ENCODE measurements at regions not wholly inside any gene's neighbourhood (a gene's known extent, or its start where the extent isn't known, plus 50 kb on each side); places are given as distances from the start of the nearest gene placed in this dataset.

GRCh38 chr4:14111730-14112181 is 484.2 kb upstream of the BOD1L1 start:
- no peak for DNase-seq (ENCODE audit: low read depth, low spot score)
- Histone ChIP-seq H3K9me3 (ENCODE audit: control insufficient read depth, insufficient read depth, low read length) (no peaks in the 10 kb centered on the region), H3K4me3 (ENCODE audit: low read length) (no peak overlapping the region), H3K36me3 (ENCODE audit: control insufficient read depth, insufficient read depth, low read length) (no peaks in the 10 kb centered on the region), H3K4me1 (ENCODE audit: control insufficient read depth, insufficient read depth, low read length) (no peaks in the 10 kb centered on the region), H3K27me3 (ENCODE audit: control insufficient read depth, insufficient read depth, low read length) (no peaks in the 10 kb centered on the region), H3K27ac (ENCODE audit: low read length) (no peak overlapping the region)
- no CpG with 5 or more reads among the region's 6 CpGs for WGBS (ENCODE audit: insufficient coverage, insufficient read length)

- Histone ChIP-seq H3K27me3 (ENCODE audit: control insufficient read depth, insufficient read depth, low read length) (no peaks in the 10 kb centered on the region), H3K9me3 (ENCODE audit: control insufficient read depth, insufficient read depth, low read length) (no peaks in the 10 kb centered on the region), H3K36me3 (ENCODE audit: control insufficient read depth, insufficient read depth, low read length) (no peaks in the 10 kb centered on the region), H3K4me3 (ENCODE audit: low read length) (no peak overlapping the region), H3K4me1 (ENCODE audit: control insufficient read depth, insufficient read depth, low read length) (no peaks in the 10 kb centered on the region), H3K27ac (ENCODE audit: low read length) (no peak overlapping the region)
- WGBS (ENCODE audit: insufficient coverage, insufficient read length), result no CpG with 5 or more reads among the region's 1 CpG
- DNase-seq (ENCODE audit: low read depth, low spot score), result no peak
Observed at GRCh38 chr4:14115106-14115505, 487.6 kb upstream of the BOD1L1 start.

GRCh38 chr4:14117575-14118238 is 490.2 kb upstream of the BOD1L1 start:
- Histone ChIP-seq H3K27ac (ENCODE audit: low read length) (no peak overlapping the region), H3K9me3 (ENCODE audit: control insufficient read depth, insufficient read depth, low read length) (no peaks in the 10 kb centered on the region), H3K4me1 (ENCODE audit: control insufficient read depth, insufficient read depth, low read length) (no peaks in the 10 kb centered on the region), H3K27me3 (ENCODE audit: control insufficient read depth, insufficient read depth, low read length) (no peaks in the 10 kb centered on the region), H3K4me3 (ENCODE audit: low read length) (no peak overlapping the region), H3K36me3 (ENCODE audit: control insufficient read depth, insufficient read depth, low read length) (no peaks in the 10 kb centered on the region)
- no CpG with 5 or more reads among the region's 3 CpGs for WGBS (ENCODE audit: insufficient coverage, insufficient read length)
- DNase-seq (ENCODE audit: low read depth, low spot score), result no peak

- no CpG with 5 or more reads among the region's 2 CpGs for WGBS (ENCODE audit: insufficient coverage, insufficient read length)
- no peak for DNase-seq (ENCODE audit: low read depth, low spot score)
- no peaks in the 10 kb centered on the region for H3K36me3 ChIP-seq (ENCODE audit: control insufficient read depth, insufficient read depth, low read length)
- no peak overlapping the region for H3K4me3 ChIP-seq (ENCODE audit: low read length)
- H3K27me3 ChIP-seq (ENCODE audit: control insufficient read depth, insufficient read depth, low read length), result no peaks in the 10 kb centered on the region
- no peaks in the 10 kb centered on the region for H3K4me1 ChIP-seq (ENCODE audit: control insufficient read depth, insufficient read depth, low read length)
- no peaks in the 10 kb centered on the region for H3K9me3 ChIP-seq (ENCODE audit: control insufficient read depth, insufficient read depth, low read length)
- H3K27ac ChIP-seq (ENCODE audit: low read length), result no peak overlapping the region
Observed at GRCh38 chr4:14124816-14125215, 497.3 kb upstream of the BOD1L1 start.

GRCh38 chr4:14125375-14126129 is 498.0 kb upstream of the BOD1L1 start:
- H3K36me3 ChIP-seq (ENCODE audit: control insufficient read depth, insufficient read depth, low read length), result no peaks in the 10 kb centered on the region
- no peaks in the 10 kb centered on the region for H3K9me3 ChIP-seq (ENCODE audit: control insufficient read depth, insufficient read depth, low read length)
- H3K4me1 ChIP-seq (ENCODE audit: control insufficient read depth, insufficient read depth, low read length), result no peaks in the 10 kb centered on the region
- no peak overlapping the region for H3K27ac ChIP-seq (ENCODE audit: low read length)
- WGBS (ENCODE audit: insufficient coverage, insufficient read length), result no CpG with 5 or more reads among the region's 1 CpG
- H3K27me3 ChIP-seq (ENCODE audit: control insufficient read depth, insufficient read depth, low read length), result no peaks in the 10 kb centered on the region
- no peak overlapping the region for H3K4me3 ChIP-seq (ENCODE audit: low read length)
- no peak for DNase-seq (ENCODE audit: low read depth, low spot score)

- DNase-seq (ENCODE audit: low read depth, low spot score), result no peak
- Histone ChIP-seq H3K4me1 (ENCODE audit: control insufficient read depth, insufficient read depth, low read length) (no peaks in the 10 kb centered on the region), H3K36me3 (ENCODE audit: control insufficient read depth, insufficient read depth, low read length) (no peaks in the 10 kb centered on the region), H3K27ac (ENCODE audit: low read length) (no peak overlapping the region), H3K9me3 (ENCODE audit: control insufficient read depth, insufficient read depth, low read length) (no peaks in the 10 kb centered on the region), H3K4me3 (ENCODE audit: low read length) (no peak overlapping the region), H3K27me3 (ENCODE audit: control insufficient read depth, insufficient read depth, low read length) (no peaks in the 10 kb centered on the region)
- no CpG with 5 or more reads among the region's 2 CpGs for WGBS (ENCODE audit: insufficient coverage, insufficient read length)
Observed at GRCh38 chr4:14130551-14130950, 503.0 kb upstream of the BOD1L1 start.

- H3K4me3 ChIP-seq (ENCODE audit: low read length), result no peak overlapping the region
- H3K27me3 ChIP-seq (ENCODE audit: control insufficient read depth, insufficient read depth, low read length), result no peaks in the 10 kb centered on the region
- no peak for DNase-seq (ENCODE audit: low read depth, low spot score)
- WGBS (ENCODE audit: insufficient coverage, insufficient read length), result no CpG with 5 or more reads among the region's 1 CpG
- H3K4me1 ChIP-seq (ENCODE audit: control insufficient read depth, insufficient read depth, low read length), result no peaks in the 10 kb centered on the region
- no peak overlapping the region for H3K27ac ChIP-seq (ENCODE audit: low read length)
- no peaks in the 10 kb centered on the region for H3K36me3 ChIP-seq (ENCODE audit: control insufficient read depth, insufficient read depth, low read length)
- no peaks in the 10 kb centered on the region for H3K9me3 ChIP-seq (ENCODE audit: control insufficient read depth, insufficient read depth, low read length)
Observed at GRCh38 chr4:14131335-14131734, 503.8 kb upstream of the BOD1L1 start.

GRCh38 chr4:14132301-14132700 is 504.8 kb upstream of the BOD1L1 start:
- Histone ChIP-seq H3K9me3 (ENCODE audit: control insufficient read depth, insufficient read depth, low read length) (no peaks in the 10 kb centered on the region), H3K27ac (ENCODE audit: low read length) (no peak overlapping the region), H3K36me3 (ENCODE audit: control insufficient read depth, insufficient read depth, low read length) (no peaks in the 10 kb centered on the region), H3K4me3 (ENCODE audit: low read length) (no peak overlapping the region), H3K27me3 (ENCODE audit: control insufficient read depth, insufficient read depth, low read length) (no peaks in the 10 kb centered on the region), H3K4me1 (ENCODE audit: control insufficient read depth, insufficient read depth, low read length) (no peaks in the 10 kb centered on the region)
- DNase-seq (ENCODE audit: low read depth, low spot score), result no peak
- no CpG with 5 or more reads among the region's 1 CpG for WGBS (ENCODE audit: insufficient coverage, insufficient read length)

- Histone ChIP-seq H3K27me3 (ENCODE audit: control insufficient read depth, insufficient read depth, low read length) (no peaks in the 10 kb centered on the region), H3K36me3 (ENCODE audit: control insufficient read depth, insufficient read depth, low read length) (no peaks in the 10 kb centered on the region), H3K27ac (ENCODE audit: low read length) (no peak overlapping the region), H3K9me3 (ENCODE audit: control insufficient read depth, insufficient read depth, low read length) (no peaks in the 10 kb centered on the region), H3K4me3 (ENCODE audit: low read length) (no peak overlapping the region), H3K4me1 (ENCODE audit: control insufficient read depth, insufficient read depth, low read length) (no peaks in the 10 kb centered on the region)
- no peak for DNase-seq (ENCODE audit: low read depth, low spot score)
Observed at GRCh38 chr4:14138106-14138505, 510.6 kb upstream of the BOD1L1 start.

- Histone ChIP-seq H3K36me3 (ENCODE audit: control insufficient read depth, insufficient read depth, low read length) (no peaks in the 10 kb centered on the region), H3K27me3 (ENCODE audit: control insufficient read depth, insufficient read depth, low read length) (no peaks in the 10 kb centered on the region), H3K9me3 (ENCODE audit: control insufficient read depth, insufficient read depth, low read length) (no peaks in the 10 kb centered on the region), H3K4me1 (ENCODE audit: control insufficient read depth, insufficient read depth, low read length) (no peaks in the 10 kb centered on the region), H3K4me3 (ENCODE audit: low read length) (no peak overlapping the region), H3K27ac (ENCODE audit: low read length) (no peak overlapping the region)
- no CpG with 5 or more reads among the region's 1 CpG for WGBS (ENCODE audit: insufficient coverage, insufficient read length)
- no peak for DNase-seq (ENCODE audit: low read depth, low spot score)
Observed at GRCh38 chr4:14143892-14144291, 516.4 kb upstream of the BOD1L1 start.

Data from iPS DF 6.9 (cell line).